Putamen (tissue), 1 donor: ENCODE measurements at regions not wholly inside any gene's neighbourhood (a gene's known extent, or its start where the extent isn't known, plus 50 kb on each side); places are given as distances from the start of the nearest gene placed in this dataset.

Experiments
- DNase-seq: peaks from one replicate; pipeline ENCODE4 v3.0.0-alpha.2; 2016; ENCODE audit warnings: low spot score

DNA sequence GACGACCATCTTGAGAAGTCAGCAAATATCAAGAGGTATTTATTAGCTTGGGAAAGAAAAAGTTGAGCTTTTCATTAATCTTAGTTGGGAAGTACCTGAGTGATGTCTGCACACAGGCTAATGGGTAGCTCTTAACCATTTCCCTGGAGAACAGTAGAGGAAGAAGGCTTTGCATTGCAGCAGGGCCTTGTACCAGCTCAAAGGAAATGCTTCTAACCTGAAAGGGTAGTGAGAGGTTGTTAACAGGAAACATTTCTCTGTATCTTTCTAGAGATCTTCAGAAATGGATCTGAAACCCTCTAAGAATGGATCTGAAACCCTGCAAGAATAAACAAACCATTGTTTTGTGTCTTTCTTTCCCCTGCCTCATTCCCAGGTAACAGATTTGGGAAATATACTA is 393.3 kb downstream of the PLK2 start:
- no peak for DNase-seq

DNA sequence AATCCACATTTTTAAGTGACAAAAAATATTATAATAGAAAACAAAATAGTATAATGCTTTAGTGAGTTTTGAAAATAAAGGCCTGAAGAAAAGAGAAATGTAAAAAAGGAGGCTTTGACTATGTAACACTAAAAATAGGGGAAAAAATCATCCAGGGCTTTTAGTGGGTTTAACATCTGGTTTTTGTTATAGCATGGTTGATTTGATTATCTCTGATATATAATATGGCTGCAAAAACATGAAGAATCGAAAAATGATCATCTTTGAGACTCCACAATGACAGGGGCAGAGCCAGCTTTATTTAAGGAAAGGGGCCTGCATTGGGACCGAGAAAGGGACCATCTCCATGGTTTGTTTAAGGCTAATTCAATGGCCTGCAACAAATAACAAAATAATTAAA is 393.8 kb downstream of the PLK2 start:
- no peak for DNase-seq

DNA sequence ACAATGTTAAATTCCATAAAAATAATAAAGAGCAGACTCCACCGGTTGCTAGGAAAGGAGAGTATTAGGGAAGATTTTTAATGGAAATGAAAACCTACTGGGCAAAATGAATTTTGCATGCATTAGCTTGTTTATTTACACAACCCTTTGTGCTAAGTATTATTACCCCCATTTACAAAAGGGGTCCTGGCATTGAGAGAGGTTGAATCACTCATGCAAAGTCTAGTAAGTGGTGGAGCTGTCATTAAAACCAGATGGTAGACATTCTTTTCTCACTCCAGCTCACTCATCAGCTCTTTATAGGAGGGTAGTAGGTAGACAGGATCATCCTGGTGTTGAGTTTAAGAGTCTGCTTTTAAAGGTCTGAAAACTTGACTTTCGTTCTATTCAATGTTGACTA is 395.1 kb downstream of the PLK2 start:
- no peak for DNase-seq

DNA sequence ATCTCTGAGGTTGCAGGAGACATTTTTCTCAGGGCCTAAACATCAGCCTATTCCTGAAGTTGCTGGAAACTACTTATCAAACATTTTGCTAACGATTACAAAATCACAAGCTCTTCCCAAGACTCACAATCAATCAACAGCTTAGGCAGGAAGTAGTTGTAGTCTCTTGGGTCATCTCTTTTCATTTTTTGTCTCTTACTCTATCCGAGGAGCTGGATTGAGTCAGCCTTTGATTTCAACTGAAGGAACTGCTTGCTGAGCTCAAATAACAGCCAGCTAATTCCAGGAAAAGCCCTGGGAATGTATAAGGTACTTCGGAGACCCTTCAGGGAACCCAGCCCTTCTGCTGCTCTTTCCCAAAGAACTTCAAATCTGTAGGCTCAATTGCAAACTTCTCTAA is 398.9 kb downstream of the PLK2 start:
- no peak for DNase-seq

DNA sequence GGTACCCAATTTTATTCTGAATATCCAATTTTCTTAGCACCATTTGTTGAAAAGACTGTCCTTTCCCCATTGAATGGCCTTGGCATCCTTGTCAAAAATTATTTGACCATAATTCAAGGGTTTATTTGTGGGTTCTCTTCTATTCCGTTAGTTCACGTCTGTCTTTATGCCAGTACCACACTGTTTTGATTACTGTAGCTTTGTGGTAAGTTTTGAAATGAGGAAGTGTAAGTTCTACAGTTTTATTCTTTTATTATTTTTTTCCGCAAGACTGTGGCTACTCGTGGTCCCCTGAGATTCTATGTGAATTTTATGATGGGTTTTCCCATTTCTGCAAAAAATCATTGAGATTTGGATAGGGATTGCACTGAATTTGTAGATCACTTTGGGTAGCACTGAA is 402.6 kb downstream of the PLK2 start:
- DNase-seq = no peak

DNA sequence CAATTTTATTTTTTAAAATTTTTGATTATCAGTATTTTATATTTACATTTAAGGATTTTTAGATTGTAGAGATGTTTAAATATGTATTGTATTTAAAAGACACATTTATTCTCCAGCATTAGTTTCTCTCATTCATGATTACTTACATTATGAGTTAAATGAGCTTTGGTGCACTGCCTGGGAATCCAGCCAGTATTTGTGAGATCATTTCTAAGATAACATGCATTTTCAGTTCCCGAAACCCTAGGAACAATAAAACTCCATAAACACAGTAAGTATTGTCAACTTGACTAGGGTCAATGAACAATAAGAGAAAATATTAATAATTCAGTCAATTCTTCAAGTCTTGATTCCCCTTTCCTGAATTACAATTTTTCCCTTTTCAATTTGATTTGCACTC is 403.3 kb downstream of the PLK2 start:
- no peak for DNase-seq

DNA sequence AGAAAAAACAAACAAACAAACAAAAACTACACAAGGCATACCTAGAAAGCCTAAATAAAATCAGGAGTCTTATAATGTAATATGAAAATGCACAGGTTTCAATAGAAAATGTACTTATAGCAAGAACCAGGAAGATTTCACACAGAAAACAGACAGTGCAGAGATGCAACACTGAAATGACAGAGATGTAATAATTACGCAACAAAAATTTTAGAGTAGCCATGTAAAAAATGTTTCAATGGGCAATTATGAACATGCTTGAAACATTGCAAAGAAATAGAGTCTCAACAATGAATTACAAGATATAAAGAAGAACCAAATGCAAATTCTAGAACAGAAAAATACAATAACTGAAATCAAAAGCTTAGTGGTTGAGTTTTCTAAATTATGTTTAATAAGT is 405.9 kb downstream of the PLK2 start:
- no peak for DNase-seq

DNA sequence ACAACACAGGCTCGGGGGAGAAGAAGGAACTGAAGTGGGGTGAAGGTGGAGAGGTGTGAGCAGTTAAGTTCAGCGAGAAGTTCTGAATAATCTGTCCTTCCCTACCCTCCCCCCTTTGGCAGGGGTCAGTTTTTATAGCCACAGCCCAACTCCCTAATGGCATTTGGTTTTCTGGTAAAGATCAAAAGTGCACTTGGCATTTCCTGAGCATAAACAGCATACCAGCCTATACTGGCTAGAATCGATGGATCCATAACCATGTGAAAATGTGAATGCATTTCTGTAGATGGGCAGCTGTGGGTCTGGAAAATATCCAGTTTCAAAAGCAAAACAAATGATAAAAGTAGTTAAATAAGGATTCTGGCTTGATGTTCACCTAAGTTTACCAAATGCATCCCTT is 410.9 kb downstream of the PLK2 start:
- DNase-seq = no peak

DNA sequence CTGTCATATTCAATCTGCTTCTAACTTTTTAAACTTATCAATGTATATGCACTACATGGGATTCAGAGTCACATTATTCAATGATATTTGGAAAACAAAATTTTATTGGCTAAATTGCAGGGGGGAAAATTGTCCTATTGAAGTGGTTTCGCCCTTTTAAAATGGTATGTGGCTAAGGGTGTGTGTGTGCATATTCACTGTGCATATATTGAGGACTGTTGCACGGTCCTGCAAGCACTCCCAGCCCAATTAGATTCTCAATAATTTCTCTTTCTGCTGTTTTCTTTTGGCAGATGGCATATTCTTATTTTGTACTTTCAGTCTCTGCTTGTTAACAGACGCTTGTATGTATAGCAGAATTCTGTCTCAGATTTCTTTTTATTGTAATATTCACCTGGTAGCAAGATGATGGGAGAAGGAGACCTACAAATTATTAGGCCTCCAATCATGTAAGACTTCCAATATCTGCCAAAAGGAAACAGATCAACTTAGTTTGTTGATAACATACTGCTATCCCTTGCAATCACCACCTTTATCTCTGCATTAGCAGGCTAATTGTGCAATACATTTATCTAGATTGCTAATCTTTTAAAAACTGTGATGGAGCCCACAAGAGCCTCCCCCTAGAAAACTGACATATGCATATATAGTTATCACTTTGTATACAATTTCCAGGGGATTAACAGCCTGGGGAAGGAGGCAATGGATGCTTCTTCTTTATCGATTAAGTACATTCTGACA is 411.5 kb downstream of the PLK2 start:
- no peak for DNase-seq

DNA sequence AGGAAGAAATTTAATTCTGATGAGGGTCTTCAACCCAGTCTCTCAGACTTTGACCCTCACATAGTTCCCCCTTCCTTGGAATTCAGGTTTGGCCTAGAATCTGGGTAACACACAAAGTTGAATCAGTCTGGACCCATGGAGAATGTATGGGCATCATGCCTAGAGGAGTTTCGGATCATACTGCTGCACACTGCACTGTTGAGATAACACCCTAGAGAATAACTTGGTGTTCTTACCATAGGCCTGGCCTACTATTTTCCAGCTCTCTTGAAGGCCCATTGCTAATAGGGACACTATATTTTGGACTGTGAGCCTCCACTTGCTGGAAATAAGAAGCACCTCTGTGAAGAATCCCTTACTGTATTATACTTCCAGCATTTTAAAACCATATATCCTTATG is 413.5 kb downstream of the PLK2 start:
- DNase-seq = no peak

DNA sequence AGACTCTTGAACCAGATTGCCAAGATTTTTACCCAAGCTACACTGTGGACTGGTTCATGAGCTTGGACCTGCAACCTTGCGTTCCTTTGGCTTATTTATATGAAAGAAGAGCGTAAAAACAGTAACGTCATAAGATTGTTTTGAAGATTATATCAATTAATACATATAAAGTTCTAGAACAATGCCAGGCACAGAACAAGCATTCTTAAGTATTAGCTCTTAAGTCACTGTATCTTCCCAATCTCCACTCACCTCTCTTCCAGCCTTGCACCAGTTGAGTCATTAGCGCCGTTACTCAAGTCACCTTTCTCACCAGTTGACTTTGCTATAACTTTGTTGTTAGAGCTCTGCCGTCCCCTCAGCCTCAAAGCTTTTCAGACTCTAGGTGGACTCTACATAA is 415.7 kb downstream of the PLK2 start:
- no peak for DNase-seq

DNA sequence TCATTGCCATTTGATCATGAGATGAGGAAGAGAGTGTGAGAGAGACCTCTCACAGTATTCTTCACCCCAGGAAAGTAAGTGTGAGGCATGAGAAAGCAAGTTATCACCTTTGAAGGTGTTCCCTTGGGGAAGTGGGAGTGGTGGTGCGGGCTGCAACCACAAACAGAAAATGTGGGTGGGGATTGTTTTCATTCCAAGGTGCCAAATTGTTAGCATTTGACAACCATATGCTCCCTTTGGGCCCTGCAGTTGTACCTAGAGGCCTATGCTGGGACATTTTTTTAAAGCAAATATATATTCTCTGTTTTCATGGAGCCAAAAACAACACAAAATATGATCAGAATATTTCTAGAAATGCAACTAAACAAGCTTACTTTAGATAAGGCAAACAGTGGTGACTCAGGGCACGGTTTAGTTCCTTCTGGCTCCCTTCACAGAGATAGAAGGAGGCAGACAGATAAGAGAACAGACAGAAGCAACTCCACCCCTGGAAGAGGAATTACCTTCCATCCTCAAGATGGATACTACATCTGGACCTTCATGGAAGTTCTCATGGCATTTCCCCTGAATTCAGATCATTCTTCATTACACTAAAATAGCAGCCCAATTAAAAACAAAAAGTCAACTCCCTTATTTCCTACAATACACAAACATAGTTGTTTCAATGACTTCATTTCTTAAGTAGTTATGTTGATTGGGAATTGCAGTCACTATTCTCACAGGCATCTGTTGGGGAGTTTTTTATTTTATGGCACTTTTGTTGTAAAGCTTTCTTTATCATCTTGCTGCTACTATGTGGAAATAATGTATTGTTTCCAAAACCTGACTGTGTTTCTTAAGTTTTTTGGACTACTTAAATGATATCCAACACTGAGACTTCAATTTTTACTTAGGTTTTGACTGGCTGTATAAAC is 416.6 kb downstream of the PLK2 start:
- DNase-seq = no peak

DNA sequence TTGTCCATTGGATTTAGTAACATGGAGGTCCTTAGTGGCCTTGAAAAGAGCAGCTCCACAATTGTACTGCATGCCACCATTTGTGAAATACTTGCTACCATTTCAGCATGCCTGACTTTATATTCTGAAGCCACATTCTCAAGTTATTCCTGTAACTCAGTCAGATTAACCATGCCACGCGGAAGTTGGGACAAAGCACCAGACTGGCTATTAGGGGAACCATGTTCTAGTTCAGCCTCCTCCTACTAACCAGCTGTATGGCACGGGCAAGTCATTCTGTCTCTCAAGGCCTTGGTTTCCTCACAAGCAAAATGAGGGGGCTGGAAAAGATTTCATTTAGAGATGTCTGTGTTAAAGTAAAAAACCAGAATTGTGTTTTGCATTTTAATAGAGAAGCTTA is 418.0 kb downstream of the PLK2 start:
- no peak for DNase-seq

DNA sequence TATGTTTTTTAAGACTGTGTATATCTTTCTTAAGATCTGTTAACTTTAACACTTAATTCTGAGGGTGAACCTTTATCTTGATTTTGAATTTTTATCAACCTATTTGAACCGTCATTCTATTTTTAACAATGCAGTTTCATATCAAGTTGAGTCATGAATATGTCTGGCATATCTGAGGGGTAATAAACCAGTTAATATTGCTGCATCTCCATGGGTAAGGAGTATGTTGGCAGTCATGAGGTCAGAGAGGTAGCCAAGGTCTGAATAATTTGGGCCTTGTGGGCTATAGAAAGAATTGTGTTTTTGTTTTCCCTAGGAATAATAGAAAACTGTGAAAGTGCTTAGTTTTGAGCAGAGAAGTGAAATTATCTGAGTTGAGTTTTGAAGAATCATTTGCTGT is 419.0 kb downstream of the PLK2 start:
- DNase-seq = no peak

DNA sequence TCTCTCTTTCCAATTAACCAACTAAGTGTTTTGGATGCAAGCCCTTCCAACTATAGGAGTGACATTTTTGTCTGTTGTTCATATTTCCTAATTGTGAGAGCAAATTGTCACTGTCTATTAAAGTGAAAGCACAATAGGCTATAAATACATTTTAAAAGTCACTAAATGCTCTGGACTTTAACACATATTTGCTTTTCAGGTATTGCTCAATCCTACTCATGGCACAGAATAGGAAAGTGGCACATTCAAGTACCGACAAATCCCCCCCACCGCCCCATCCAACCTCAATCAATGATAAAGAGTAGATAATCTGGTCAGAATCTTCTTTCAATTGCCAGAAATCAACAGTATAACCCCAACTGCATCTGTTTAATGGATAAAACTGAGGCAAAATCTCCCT is 419.8 kb downstream of the PLK2 start:
- no peak for DNase-seq

DNA sequence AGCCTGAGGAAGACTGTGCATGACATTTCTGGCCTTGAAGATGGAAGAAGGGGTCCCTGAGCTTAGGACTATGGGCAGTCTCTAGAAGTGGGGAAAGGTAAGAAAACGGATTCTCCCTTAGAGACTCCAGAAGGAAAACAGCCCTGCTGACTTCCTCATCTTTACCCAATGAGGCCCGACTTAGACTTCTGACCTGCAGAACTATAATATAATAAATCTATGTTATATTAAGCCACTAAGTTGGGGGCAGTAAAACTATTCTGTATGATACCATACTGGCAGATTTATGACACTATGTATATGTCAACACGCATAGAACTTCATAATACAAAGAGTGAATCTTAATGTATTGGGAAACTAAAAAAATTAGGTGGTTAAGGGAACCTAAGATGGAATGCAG is 422.0 kb downstream of the PLK2 start:
- DNase-seq = no peak

DNA sequence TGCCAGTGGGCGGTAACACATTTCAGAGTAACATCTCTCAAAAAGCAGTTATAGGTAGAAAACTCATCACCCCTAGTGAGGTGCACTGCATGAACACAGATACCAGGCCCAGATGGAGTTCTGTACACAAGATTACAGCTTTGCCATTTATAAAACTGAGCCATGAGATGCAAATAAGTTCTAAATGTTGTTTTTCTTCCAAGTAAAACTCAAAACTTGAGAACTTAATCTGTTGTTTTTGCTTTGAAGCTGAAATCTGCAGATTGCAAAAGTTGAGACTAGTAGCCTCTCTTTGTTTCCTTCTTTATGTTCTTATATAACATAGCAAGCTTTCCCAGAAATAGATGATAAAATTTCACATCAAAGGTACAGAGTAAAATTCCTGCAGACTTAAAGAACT is 434.1 kb downstream of the PLK2 start:
- DNase-seq = no peak

DNA sequence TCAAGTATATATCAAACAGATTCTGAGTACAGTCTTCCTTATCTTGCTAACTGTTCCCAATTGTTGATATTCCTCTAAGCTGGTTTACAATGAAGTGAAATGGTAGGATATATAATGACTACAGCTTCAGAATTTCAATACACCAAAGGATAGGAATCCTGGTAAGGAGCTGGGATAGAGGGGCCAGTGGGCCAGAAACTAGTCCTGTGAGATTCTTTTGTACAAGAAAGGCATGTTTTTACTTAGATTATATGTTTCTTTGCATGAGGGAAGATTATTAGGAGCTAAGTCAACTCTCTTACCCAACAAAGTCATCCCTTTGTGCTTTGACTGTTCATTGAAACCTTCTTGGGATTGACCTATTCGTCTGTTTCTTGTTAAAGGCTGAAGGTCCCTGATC is 435.7 kb downstream of the PLK2 start:
- DNase-seq = no peak

DNA sequence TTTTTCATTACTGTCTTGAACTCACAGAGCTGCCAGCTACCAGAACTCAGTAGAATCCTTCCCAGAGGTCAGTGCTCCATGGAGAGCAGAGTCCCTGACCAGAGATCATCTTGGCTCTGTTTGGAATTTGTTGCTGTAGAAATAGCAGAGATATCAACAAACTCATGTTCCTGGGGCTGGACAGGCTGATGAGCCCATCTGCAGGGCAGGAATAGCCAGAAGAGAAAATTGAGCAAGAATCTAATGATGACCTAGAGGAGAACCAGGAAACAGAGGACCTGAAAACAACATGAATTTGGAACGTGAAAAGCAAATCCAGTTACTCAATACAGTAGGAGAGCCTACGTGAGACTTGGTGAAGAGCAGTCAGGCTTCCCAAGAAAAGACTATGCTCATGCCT is 437.8 kb downstream of the PLK2 start:
- no peak for DNase-seq

DNA sequence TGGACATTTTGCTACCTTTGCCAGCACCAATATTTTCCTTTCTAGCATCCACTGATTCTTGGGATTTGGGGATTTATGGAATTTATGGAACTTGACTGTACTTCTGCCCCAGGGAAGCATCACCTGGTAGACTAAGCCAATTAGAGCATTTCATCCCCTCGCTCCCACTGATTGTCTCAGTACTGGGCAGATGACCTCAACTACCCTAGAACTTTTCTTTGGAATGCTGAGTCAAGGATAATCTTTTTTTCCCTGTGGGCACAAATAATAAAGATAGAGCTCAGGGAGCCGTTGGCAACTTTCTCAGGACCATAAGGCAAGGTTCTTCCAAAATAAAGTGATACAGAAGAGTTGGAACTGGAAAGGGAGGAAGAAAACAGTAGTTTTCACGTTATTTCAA is 438.4 kb downstream of the PLK2 start:
- no peak for DNase-seq

DNA sequence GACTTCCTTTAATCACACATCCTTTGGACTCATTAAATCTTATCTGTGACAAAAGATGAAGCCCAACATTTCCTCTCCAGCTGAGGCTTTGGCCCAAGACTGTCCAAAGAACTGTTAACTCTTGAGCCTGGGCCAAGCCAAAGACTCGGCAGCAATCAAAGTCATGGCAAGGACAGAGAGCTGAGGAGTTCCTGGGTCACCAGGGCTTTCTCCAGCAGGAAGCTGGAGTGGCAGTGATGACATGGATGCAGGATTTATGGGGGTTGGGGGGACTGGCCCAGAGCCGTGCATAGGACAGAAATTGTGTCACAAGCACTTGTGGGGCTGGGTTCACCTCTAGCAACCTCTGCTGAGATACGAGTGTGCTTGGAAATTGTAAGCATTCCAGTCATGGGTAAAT is 440.3 kb downstream of the PLK2 start:
- DNase-seq = no peak

DNA sequence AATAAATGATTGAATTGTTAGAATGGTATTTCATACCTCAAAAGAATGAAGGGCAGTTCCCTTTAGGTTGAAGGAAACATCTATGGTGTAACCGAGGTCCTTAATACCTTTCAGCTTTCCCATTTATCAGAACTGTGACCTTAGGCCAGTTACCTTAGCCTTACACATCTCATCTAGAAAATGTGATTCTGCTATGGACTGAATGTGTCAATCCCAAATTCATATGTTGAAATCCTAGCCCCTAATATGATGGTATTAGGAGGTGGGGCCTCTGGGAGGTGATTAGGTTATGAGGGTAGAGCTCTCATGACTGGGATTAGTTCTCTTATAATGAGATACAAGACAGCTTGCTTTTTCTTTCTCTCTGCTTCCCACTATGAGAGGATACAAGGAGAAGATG is 441.9 kb downstream of the PLK2 start:
- DNase-seq = no peak

DNA sequence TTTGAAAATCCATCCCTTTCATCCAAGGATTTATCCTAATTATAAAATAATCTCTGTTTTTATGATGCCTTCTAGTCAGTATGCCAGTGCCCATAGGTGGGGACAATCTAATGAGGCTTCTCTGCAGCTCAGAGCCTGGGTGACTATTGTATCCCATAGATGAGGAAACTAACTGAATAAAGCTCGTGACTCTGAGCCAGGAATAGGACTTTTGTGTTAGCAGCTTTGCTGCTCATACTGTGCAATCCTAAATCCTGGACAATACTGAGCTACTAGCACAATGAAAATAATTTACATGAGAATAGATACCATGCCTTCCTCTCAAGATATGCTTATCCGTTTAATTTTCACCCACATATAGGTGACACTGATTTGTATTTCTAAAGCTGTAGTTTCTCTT is 443.0 kb downstream of the PLK2 start:
- no peak for DNase-seq

DNA sequence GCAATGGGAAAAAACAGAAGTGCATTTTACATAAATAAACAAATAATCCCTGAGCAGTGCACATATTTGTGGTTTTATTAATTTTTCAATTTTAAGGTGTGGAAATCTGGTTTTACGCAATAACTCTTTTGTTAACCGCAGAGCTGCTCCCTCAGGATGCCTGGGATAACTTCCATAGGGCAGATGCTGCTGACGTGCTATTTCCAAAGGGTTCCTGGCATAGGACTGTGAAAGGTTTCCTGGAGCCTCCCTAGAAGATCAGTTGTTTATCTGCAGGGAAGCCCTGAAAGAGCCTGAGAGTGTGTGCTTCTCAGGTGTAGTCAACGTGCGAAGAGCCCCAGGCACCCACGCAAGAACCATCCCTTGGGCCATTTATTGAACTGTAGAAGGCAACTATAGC is 443.5 kb downstream of the PLK2 start:
- no peak for DNase-seq
